GM08714 (cell line): ENCODE measurements at regions not wholly inside any gene's neighbourhood (a gene's known extent, or its start where the extent isn't known, plus 50 kb on each side); places are given as distances from the start of the nearest gene placed in this dataset.
A peak's percentile ranks its signal among the peaks of the same experiment; 100 is the strongest.

ENCODE experiments used
- H3K4me3 ChIP-seq: fragments of 200-500 bp; sonication (Bioruptor generic); 2 replicates; pipeline ENCODE4 v1.5.1; 2014; ENCODE audit warnings: mild to moderate bottlenecking, low read length, inconsistent platforms
- ZNF274 ChIP-seq: IDR thresholded peaks from 2 replicates; pipeline ENCODE4 v1.6.1; 2012; ENCODE audit warnings: mild to moderate bottlenecking, low read depth, low read length

DNA sequence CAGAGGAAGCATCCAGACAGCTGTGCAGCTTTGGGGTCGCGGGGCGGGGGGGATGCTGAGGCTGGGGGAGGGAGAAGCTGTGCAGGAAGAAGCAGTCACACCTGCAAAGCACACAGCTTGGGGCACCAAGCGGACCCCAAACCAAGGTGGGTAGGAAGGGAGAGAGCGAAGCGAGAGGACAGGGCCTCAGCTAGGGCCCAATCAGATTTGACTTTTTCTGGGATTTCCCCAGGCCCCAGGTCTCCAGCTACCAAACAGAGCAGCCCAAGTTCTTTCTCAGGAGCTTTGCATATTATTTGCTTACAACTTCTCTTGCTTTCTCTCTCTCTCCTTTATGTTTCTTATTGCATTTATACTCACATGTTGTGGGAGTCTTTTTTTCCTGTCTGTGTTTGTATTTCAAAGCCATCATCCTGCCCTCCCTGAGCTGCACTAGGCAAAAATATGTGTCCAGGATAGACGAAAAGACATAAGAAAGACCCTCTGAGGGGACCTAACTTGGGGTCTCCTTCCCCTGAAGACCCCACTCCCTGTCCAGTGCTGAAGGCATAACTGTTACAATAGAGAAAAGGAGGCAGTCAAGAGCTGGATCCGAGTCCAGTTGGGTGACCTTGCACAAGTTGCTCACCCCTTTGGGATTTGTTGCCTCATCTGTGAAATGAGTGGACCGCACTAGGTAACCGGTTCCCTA, 50.6 kb upstream of the SMNDC1 start:
- no peak for TF ChIP-seq ZNF274
- peak overlapping the region; percentile 39; the same call in 1 of the 2 replicates for H3K4me3 ChIP-seq

DNA sequence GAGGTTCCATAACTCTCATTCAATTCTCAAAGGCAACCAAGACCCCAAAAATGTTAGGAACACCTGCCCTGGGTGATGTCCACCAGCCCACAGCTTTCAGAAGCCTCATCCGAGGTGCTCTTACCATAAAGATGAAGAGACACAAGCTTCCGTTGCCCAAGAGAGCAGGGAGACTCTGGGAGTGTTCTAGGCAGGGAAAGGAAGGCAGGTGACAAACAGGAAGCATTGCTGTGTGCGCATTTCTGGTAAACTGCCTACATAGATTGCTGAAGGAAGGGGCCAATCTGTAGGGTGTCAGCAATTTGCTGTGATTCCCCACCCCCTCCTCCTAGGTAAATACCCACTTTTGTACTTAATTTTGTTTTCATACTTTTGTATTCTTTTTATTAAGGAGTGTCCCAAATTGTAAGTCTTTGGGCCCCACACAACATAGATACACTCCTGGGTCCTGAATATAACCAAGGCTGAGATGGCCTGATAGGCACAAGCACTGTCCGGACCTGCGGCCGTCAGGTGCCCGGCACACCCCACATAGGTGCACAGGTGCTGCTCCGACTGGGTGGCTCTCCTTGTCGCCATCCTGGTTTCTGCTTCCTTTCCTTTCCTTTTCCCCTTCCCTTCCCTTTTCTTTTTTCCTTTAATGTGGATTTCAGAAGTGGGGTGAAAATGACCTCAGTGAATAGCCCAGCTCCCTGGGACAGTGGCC, 51.4 kb upstream of the SMNDC1 start:
- no peak for TF ChIP-seq ZNF274
- peak overlapping the region; percentile 39; the same call in 1 of the 2 replicates for H3K4me3 ChIP-seq

DNA sequence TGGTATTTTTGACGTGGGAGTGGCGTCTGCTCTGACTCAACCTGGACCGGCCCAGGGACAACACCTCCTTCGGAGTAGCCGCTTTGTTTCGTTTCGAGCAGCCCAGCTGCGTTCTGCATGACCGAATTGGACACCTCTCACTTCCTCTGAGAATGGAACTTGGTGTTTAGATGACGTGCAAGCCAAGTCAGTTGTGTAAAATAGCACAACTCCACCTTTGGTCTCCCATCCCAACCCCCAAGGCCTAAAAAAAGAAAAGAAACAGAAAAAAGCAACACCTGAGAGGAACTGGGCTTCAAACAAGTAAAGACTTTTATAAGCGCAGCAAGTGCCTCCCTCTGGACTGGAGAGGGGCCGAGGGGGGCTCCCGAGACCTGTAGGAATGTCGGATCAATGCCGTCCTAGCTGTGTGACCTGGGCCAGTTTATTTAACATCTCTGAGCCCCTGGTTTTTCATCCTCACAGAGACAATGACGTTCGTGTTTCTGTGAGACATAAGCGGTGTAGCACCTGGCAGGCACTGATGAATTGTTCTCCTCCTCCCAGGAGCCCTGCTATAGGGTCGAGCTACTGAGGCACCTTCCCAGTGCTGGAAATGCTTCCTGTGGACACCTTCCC, 52.0 kb upstream of the SMNDC1 start:
- peak overlapping the region; percentile 20; the same call in 1 of the 2 replicates for H3K4me3 ChIP-seq
- no peak for TF ChIP-seq ZNF274

DNA sequence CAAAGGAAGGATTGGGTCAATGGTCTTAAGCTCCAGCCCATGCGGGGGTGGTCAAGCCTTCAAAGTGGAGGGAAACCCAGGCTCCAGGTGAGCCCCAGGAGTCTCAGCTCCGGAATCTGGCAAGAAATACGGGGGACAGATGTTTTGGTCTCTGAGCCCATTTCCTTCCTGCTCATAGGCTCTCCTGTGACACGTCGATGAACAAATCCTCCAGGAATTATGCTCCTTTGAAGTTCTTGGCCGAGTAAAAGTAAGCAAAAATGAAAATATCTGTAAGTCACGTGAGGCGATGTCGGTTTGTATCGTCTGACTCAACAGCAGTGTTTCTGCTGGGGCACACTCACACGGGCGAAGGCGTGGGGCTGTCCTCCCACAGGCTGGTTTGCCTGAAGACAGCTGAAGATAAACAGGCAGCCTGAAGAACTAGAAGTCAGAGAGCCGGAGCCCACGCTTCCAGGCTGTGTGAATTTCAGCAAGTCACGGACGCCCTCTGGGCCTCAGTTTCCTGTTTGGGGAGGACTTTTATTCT, 52.6 kb upstream of the SMNDC1 start:
- no peak for TF ChIP-seq ZNF274
- peak overlapping the region; percentile 20; the same call in 1 of the 2 replicates for H3K4me3 ChIP-seq

DNA sequence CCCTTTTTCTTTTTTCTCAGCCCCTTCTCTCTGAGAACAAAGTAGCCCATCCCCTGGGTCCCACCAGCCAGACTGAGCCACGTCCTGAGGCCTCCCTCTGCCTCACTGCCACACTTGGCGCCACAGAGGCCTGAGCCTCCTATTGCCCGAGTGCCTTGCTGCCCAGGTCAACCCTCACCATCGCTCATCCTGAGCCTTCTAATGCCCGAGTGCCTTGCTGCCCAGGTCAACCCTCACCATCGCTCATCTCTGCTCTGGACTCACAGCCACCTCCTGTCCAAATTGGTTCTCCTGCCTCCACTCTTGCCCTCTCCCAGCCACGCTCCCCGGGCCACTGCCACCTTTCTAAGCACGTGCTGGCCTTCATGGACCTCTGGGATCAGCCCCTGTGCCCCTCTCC, 53.2 kb upstream of the SMNDC1 start:
- H3K4me3 ChIP-seq = no peak overlapping the region
- no peak for TF ChIP-seq ZNF274

DNA sequence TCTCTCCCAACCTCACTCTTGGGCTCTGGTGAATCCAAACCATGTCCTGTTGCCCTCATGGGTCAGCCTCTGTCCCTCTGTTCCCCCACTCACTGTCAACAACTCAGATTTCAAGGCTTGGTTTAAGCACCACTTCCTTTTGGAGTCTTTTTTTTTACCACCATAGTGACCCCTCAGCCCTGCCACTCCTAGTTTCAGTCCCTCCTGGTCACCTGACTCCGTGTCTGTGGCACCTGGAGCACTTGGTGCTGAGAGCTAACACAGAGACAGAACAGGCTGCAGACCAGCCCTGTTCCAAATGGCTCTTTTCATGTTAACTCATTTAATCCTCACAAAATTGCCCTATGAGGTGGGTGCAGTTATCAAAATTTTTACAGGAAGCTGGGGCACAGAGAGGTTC, 53.6 kb upstream of the SMNDC1 start:
- no peak overlapping the region for H3K4me3 ChIP-seq
- TF ChIP-seq ZNF274 = no peak

DNA sequence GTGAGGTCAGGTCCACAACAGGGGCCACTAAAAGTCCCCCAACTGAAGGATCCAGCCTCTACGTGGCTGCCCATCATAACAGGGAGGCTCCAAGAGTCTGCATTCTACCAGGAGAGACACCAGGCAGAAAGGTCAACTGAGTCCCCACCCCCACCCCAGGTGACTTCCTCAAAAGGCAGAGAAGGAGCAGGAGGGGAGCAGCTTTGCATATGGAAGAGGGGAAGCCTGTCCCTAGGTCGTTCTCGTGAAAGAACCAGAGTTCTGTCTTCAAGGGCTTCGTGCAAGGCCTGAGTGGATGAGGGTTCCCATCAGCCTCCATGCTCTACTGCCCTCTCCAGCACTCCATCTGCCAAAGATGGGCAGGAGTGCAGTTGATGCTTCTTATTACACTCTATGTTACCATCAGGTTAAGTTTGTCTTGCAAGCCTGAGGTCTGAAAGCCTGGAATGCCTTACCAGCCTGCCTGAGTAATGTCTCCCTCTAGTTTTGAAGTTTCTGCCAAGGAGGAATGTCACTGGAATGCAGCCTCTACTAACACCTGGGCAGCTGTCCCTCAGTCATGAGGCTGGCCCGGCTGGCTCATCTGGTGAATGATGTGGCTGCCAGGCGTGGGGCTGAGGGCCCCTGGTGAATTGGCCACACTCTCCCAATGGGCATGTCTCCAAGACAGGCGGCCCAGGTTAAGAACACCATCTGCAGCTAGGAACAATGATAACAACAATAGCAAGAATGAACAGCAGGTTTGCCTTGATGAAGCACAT, 54.3 kb upstream of the SMNDC1 start:
- H3K4me3 ChIP-seq = no peak overlapping the region
- no peak for TF ChIP-seq ZNF274

DNA sequence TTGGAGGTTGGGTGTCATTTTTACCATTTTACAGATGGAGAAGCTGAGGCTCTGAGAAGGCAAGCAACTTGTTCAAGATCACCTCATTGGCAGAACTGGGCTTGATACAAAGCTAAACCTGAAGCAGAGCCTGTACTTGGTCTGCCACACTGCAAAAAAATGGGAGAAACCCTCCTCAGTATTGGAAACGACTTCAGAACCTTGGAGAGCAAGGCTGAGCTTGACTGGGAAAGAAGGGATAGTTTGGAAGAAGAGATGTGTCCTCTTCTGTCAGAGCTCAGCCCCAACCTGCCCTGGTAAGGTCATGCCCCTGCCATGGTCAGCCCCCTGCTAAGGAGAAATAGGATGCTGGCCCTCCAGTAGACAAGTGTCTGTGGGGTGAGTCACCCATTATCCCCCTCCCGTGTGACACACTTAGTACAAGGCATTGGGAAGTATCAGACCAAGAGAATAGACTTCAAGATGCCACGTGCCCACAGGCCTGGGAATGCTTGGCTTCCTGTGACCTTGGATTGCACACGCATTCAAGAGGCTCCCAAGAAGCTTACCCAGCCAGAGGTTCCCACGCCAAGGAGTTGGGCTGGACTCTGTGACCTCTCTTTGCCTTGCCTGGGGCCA, 56.2 kb upstream of the SMNDC1 start:
- no peak overlapping the region for H3K4me3 ChIP-seq
- no peak for TF ChIP-seq ZNF274

DNA sequence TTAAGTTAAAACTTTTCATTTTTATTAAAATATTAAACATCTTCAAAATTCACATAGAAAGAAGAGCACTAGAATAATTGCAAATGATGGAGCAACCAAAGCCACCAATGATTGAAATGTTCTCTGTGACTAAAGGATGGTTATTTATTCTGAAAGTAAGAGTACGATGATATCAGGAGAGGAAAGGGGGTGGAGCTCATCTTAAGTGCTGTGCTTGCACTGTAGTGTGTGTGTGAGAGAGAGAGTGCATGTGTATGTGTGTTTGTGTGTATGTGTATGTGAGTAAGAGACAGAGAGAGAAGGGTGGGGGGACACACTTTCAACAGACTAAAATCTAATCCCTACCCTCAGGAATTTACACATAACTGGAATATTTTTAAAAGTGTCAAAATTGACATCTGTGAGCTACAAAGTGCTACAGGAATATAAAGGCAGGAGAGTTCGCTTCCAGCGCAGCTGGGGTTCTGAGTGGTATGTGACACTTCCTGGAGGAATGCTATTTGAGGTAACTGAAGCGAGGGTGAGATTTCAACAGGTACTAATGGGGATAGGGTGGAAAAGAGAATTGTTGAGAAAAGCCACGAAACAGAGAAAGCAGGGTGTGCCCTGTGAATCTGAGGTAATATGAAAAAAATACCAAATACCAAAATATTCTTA, 57.2 kb upstream of the SMNDC1 start:
- no peak for TF ChIP-seq ZNF274
- H3K4me3 ChIP-seq = no peak overlapping the region

DNA sequence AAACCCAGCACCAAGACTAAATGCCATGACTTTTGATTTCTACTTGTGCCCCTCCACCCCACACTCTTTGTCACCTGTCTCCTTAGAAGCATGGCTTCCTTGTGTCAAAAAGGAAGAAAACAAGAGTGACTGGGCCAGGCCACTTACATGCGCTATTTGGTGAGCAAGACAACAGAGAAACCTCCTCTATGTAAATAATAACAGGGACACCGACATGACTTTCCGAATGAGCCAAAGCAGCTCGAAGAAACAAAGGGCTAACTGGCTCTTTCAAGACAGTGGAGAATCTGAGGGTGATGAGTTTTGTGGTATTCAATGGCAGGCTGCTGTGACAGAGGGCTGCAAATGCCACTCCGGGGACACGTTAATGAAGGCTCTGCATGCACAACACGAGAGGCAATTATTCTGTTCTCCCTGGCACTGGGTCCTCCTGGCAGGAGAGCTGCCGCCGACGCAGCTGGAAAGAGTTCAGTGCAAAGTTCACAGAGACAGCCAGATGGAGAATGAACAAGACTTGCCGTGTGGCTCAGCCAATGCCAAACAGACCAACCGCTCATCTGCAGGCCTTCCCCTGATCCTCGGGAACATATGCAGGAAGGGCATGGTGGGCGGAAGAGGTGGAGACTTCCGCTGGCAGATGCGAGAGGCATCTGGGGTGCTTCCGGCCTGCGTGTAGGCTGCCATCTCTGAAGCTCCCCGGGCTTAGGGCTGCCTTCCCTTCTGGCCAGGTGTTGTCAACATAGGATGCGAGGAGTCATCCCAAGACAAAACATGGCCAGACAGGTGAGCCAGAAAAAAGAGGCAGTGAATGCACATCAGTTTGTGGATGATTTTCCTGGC, 59.1 kb upstream of the SMNDC1 start:
- no peak overlapping the region for H3K4me3 ChIP-seq
- no peak for TF ChIP-seq ZNF274

DNA sequence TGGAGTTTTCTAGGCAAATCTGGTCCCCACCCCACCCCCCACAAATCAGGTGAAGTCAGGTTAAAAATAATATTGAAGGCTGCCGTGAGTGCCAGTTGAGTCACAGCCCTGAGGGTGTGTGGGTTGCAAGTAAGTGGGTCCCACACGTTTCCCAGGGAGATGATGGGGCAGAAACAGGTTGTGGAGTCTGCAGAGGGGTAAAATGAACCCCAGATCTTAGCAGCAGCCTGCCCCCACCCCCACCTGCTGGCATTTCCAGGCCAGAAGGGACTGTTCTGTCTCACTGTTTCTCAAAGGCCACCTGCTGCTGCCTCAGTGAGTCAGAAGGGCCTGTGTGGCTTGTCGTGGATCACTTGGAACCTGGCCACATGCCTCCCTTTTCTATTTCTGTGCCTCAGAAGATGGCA, 59.8 kb upstream of the SMNDC1 start:
- TF ChIP-seq ZNF274 = no peak
- H3K4me3 ChIP-seq = no peak overlapping the region

DNA sequence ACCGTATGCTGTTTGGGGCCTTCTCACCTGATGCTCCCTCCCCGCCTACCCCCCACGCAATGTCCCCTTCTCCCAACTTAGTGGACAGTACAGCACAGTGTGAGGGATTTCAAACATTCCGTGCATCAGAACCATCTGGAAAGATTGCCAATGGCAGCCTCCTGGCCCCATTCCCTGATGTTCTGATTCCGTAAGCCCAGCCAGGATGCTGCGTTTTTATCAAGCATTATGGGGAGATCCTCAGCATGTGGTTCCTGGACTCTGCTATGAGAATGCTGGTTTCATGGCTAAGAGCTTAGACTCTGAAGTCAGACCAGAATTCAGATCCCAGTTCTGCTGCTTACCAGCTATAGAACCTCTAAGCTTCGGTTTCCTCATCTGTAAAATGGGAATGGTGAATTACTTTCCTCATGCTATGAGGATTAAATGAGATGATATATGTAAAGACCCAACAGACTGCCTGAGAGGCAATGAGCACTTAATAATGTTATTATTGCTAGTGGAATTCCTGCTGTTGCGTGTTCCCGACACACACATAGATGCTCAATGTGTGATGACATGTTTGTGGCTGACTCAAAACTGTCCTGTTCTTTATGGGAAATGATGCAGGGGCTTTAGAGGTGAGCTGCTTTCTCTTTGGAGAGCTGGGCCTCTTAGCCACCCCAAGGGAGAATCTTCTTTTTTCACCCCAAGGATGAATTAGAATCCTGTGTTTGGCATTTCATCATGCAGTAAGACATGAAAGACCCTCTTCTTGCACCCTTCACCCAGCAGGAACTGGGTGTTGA, 60.8 kb upstream of the SMNDC1 start:
- no peak overlapping the region for H3K4me3 ChIP-seq
- no peak for TF ChIP-seq ZNF274
